PC-9 (cell line): ENCODE measurements at regions not wholly inside any gene's neighbourhood (a gene's known extent, or its start where the extent isn't known, plus 50 kb on each side); places are given as distances from the start of the nearest gene placed in this dataset.

ENCODE experiments used
- BruUV-seq: library from RNA; stranded (reverse); fragments of 400-500 nt; replicated peaks from 2 replicates; lab custom pipeline; 2021; lab: Mats Ljungman, UMichigan
- CTCF ChIA-PET: fragments of 300-600 bp; sonication (Branson Sonifier 250); formaldehyde crosslinking; loops from one replicate; lab custom pipeline; 2022; ENCODE audit warnings: antibody characterized with exemption; lab: Charles Lee
- POLR2A ChIA-PET: fragments of 300-600 bp; sonication (Branson Sonifier 250); formaldehyde crosslinking; loops from one replicate; lab custom pipeline; 2022; ENCODE audit warnings: antibody characterized with exemption; ENCODE audit not compliant: unreplicated experiment; lab: Charles Lee
- DNase-seq, 2 experiments: peaks; one replicate each; pipeline versions ENCODE4 v3.0.0 to v3.0.0-alpha.2; 2015 to 2022; ENCODE audit warnings: mixed read lengths in 1 of 2
- H2AFZ ChIP-seq: fragments of 200-600 bp; sonication (generic); 2 replicates; pipeline ENCODE4 v1.8.1; 2017; ENCODE audit warnings: antibody characterized with exemption
- H3F3A ChIP-seq: fragments of 200-600 bp; sonication (generic); 2 replicates; pipeline ENCODE4 v1.8.1; 2017; ENCODE audit warnings: antibody characterized with exemption, mild to moderate bottlenecking, low read depth; ENCODE audit not compliant: insufficient read depth
- H3K27ac ChIP-seq: fragments of 200-600 bp; sonication (generic); 2 replicates; pipeline ENCODE4 v1.6.1; 2016; ENCODE audit warnings: mixed run types
- H3K27me3 ChIP-seq: fragments of 200-600 bp; sonication (generic); 2 replicates; pipeline ENCODE4 v1.6.1; 2016; ENCODE audit warnings: low read depth, mixed run types; ENCODE audit not compliant: insufficient read depth
- H3K36me3 ChIP-seq: fragments of 200-600 bp; sonication (generic); 2 replicates; pipeline ENCODE4 v1.6.1; 2016; ENCODE audit warnings: low read depth, mixed run types
- H3K4me1 ChIP-seq: fragments of 200-600 bp; sonication (generic); replicated peaks from 2 replicates; pipeline ENCODE4 v1.6.1; 2016; ENCODE audit warnings: mixed run types; ENCODE audit not compliant: insufficient read depth
- H3K4me2 ChIP-seq: fragments of 200-600 bp; sonication (generic); 2 replicates; pipeline ENCODE4 v1.6.1; 2017; ENCODE audit warnings: mixed run types
- H3K4me3 ChIP-seq: fragments of 200-600 bp; sonication (generic); 2 replicates; pipeline ENCODE4 v1.6.1; 2016; ENCODE audit warnings: mixed run types
- H3K79me2 ChIP-seq: fragments of 200-600 bp; sonication (generic); 2 replicates; pipeline ENCODE4 v1.6.1; 2017; ENCODE audit warnings: low read depth, mixed run types
- H3K9me2 ChIP-seq: fragments of 200-600 bp; sonication (generic); 2 replicates; pipeline ENCODE4 v1.8.1; 2017; ENCODE audit warnings: mild to moderate bottlenecking; ENCODE audit not compliant: insufficient read depth
- H3K9me3 ChIP-seq: fragments of 200-600 bp; sonication (generic); 2 replicates; pipeline ENCODE4 v1.8.1; 2016; ENCODE audit warnings: low read depth; ENCODE audit not compliant: insufficient read depth
- H4K20me1 ChIP-seq: fragments of 200-600 bp; sonication (generic); 2 replicates; pipeline ENCODE4 v1.8.1; 2017; ENCODE audit not compliant: insufficient read depth
- CTCF ChIP-seq: fragments of 200-600 bp; sonication (generic); conservative IDR thresholded peaks from 2 replicates; pipeline ENCODE4 v1.6.1; 2017; ENCODE audit warnings: mixed run types, antibody characterized with exemption, mild to moderate bottlenecking, moderate library complexity
- EZH2 ChIP-seq: fragments of 200-600 bp; sonication (generic); IDR thresholded peaks from 2 replicates; pipeline ENCODE4 v1.8.0; 2017; ENCODE audit warnings: antibody characterized with exemption, low read depth
- intact Hi-C: fragments of 100-400 bp; cut with micrococcal nuclease; formaldehyde crosslinking; loops from one replicate; pipeline ENCODE4 v1.10.0; 2022; ENCODE audit not compliant: unreplicated experiment

- no peaks in the 10 kb centered on the region for H3K36me3 ChIP-seq
- no peak overlapping the region for H3K4me3 ChIP-seq
- H3K27ac ChIP-seq, result no peak overlapping the region
- no peaks in the 10 kb centered on the region for H4K20me1 ChIP-seq
- no peaks in the 10 kb centered on the region; the same call in 1 of the 2 replicates for H3K9me3 ChIP-seq
- TF ChIP-seq CTCF (no peak), EZH2 (no peak)
- H3K27me3 ChIP-seq, result no peaks in the 10 kb centered on the region
- intact Hi-C loops, result no loop called here
- no peaks in the 10 kb centered on the region for H3K4me1 ChIP-seq
- ChIA-PET POLR2A (no interaction called here), CTCF (no interaction called here)
- no peak overlapping the region for H3K4me2 ChIP-seq
- no peaks in the 10 kb centered on the region for H3F3A ChIP-seq
- H3K79me2 ChIP-seq, result no peaks in the 10 kb centered on the region
- no peaks in the 10 kb centered on the region; the same call in 1 of the 2 replicates for H3K9me2 ChIP-seq
- DNase-seq, result no peak
- H2AFZ ChIP-seq, result no peak overlapping the region
- BruUV-seq, result no TSS peak
These were observed 289.3 kb upstream of the ARID1B start for GRCh38 chr6:156487877-156488276.

- no peak overlapping the region for H2AFZ ChIP-seq
- BruUV-seq, result no TSS peak
- no peak overlapping the region for H3K27ac ChIP-seq
- no peaks in the 10 kb centered on the region for H3K36me3 ChIP-seq
- no peaks in the 10 kb centered on the region for H3K79me2 ChIP-seq
- POLR2A ChIA-PET, result no interaction called here
- no peak overlapping the region for H3K4me3 ChIP-seq
- no peaks in the 10 kb centered on the region for H4K20me1 ChIP-seq
- CTCF ChIA-PET, result no interaction called here
- no peaks in the 10 kb centered on the region for H3K27me3 ChIP-seq
- H3F3A ChIP-seq, result no peaks in the 10 kb centered on the region
- TF ChIP-seq CTCF, result no peak
- TF ChIP-seq EZH2, result no peak
- no peaks in the 10 kb centered on the region for H3K4me1 ChIP-seq
- H3K9me2 ChIP-seq, result no peaks in the 10 kb centered on the region; the same call in 1 of the 2 replicates
- H3K9me3 ChIP-seq, result no peaks in the 10 kb centered on the region; the same call in 1 of the 2 replicates
- no peak overlapping the region for H3K4me2 ChIP-seq
- DNase-seq, result no peak
- intact Hi-C loops, result no loop called here
These were observed 292.0 kb upstream of the ARID1B start for GRCh38 chr6:156485150-156485549.

GRCh38 chr6:156474507-156475120 is 302.6 kb upstream of the ARID1B start:
- Histone ChIP-seq H3K36me3 (no peaks in the 10 kb centered on the region), H3K27ac (no peak overlapping the region), H3K79me2 (no peaks in the 10 kb centered on the region), H2AFZ (no peak overlapping the region), H3K9me3 (peaks cover 6% of the 10 kb centered on the region; the same call in 1 of the 2 replicates), H3K4me3 (no peak overlapping the region), H3K4me1 (no peaks in the 10 kb centered on the region), H3F3A (no peaks in the 10 kb centered on the region), H3K4me2 (no peak overlapping the region), H3K9me2 (no peaks in the 10 kb centered on the region), H3K27me3 (no peaks in the 10 kb centered on the region), H4K20me1 (no peaks in the 10 kb centered on the region)
- DNase-seq, result no peak
- CTCF ChIA-PET, result no interaction called here
- TF ChIP-seq CTCF (no peak), EZH2 (no peak)
- BruUV-seq, result no TSS peak
- POLR2A ChIA-PET, result no interaction called here
- intact Hi-C loops, result no loop called here
